HG02678 (cell line): ENCODE measurements at regions not wholly inside any gene's neighbourhood (a gene's known extent, or its start where the extent isn't known, plus 50 kb on each side); places are given as distances from the start of the nearest gene placed in this dataset.
"Not testable (repeated sequence)": the region's sequence is repeated elsewhere in the genome, so short reads cannot be mapped to it uniquely, and the experiment has no call there.

ENCODE experiments used
- ATAC-seq: cut with Tn5 transposase; IDR thresholded peaks from one replicate; pipeline ENCODE4 v1.9.1; 2021; ENCODE audit warnings: mild to moderate bottlenecking, moderate library complexity; ENCODE audit not compliant: unreplicated experiment

- no peak for ATAC-seq
Measured at GRCh38 chr9:119677811-119678505, 308.7 kb upstream of the BRINP1 start.

DNA sequence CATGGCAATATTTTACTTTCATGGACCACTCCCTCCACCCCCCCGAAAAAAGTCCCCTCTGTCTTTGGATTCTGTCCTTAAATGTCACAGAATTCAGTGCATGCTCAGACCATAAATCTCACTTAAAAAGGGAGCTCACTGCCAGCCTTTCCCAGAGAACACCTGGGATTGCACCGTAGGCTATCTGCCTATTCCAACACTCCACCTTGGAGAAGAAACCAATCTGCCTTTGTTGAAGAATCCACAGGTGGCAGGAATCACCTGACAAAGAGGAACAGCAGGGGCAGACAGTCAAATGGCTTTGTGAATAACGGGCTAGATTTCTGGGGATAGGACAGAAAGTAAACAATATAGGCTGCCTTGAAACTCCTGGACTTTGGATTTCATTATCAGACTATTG, 306.7 kb upstream of the BRINP1 start:
- ATAC-seq = no peak

DNA sequence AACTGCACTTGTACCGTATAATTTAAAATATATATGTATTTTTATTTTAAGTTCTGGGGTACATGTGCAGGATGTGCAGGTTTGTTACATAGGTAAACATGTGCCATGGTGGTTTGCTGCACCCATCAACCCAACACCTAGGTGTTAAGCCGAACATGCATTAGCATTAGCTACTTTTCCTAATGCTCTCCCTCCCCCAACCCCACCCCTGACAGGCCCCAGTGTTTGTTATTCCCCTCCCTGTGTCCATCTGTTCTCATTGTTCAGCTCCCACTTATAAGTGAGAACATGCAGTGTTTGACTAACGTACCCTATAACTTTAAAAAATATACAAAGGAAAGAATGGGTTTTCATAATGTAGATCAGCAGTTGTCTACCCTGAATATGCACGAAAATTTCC, 303.5 kb upstream of the BRINP1 start:
- not testable (repeated sequence) for ATAC-seq

- ATAC-seq = no peak
Measured at GRCh38 chr9:119667916-119668315, 298.7 kb upstream of the BRINP1 start.

- ATAC-seq = no peak
Measured at GRCh38 chr9:119667163-119667562, 297.9 kb upstream of the BRINP1 start.

- ATAC-seq = no peak
Measured at GRCh38 chr9:119662329-119662728, 293.1 kb upstream of the BRINP1 start.

DNA sequence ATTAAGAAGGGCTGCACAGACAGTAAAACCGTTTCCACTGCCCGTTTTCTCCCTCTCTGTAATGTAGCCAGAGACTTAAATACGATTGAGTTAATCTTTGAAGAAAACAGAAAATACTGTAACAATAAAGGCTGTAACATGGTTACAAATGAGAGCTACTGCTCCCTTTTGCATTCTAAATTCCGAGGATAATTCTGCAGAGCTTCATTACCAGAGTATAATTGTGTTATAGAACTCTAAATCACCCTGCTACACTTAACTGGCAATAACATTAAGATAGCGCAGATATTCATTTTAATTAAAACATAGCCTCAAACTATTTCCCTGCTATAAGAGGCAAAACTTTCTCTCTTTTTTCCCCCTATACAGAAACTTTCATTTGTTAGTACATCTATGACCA, 283.7 kb upstream of the BRINP1 start:
- ATAC-seq = no peak

DNA sequence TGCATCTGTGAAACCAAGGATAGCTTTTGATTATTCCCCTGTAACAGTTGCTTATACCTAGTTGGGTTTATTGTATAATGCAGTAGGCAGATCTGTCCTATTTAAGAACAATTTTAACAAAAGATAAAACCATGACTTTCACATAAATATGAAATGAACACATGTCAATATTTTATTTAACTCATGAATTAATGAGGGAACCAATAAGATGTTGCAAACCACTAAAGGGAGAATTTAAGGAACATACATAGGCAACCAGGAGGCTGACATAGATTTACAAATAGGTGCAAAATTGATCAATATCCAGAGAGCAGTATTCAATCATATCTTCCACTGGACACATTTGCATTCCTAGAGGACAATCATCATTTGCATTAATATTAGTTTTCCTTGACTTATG, 280.0 kb upstream of the BRINP1 start:
- no peak for ATAC-seq

DNA sequence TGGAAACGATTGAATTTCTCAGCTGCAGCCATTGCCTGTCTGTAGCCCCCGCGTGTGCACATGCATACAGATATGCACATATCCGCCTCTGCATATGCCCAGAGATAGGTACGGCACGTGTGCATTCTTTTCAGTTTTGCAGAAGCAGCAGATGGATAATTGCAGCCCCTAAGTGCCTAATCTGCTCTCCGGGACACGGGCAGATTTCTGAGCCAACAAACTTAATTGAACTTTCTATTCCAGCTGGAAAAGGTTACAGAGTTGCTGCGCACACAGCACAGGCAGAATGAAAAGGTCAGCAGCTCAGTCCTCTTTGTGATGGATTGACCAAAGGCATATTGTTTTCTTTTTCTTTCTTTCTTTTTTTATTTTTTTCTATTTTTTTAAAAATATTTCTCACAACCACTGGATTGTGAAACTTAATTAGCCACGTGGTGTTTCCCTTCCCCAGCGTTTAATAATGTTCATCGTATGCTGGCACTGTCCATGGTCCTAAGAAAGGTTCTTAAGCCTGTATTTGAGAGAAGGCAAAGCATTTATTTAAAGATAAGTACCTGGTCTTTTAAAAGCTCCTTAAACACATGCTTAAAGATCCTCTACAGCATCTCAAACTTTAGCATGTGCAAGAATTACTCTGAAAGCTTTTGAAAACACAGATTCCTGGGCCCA, 270.2 kb upstream of the BRINP1 start:
- no peak for ATAC-seq

GRCh38 chr9:119634006-119634405, 264.8 kb upstream of the BRINP1 start:
- ATAC-seq = no peak

DNA sequence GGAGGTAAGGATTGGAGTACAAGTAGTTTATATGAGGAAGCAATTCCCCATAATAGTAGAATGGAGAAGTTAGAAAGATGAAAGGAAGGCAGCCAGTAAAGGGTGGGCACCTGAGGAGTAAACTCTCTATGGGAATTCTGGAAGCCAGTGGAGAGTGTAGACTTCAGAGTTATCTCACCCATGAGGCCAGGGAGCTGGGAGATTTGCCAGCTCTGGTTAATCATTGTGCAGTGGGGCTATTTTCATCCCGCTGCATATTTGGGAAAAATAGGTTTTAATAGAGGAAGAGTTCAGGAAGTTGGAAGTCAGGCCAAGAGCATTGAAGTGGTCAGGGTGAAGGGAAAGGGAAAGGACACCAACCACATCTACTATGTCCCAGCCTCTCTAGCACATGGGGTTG, 242.3 kb upstream of the BRINP1 start:
- no peak for ATAC-seq

- no peak for ATAC-seq
Measured at GRCh38 chr9:119609277-119609971, 240.2 kb upstream of the BRINP1 start.

- ATAC-seq = no peak
Measured at GRCh38 chr9:119601632-119602031, 232.4 kb upstream of the BRINP1 start.

DNA sequence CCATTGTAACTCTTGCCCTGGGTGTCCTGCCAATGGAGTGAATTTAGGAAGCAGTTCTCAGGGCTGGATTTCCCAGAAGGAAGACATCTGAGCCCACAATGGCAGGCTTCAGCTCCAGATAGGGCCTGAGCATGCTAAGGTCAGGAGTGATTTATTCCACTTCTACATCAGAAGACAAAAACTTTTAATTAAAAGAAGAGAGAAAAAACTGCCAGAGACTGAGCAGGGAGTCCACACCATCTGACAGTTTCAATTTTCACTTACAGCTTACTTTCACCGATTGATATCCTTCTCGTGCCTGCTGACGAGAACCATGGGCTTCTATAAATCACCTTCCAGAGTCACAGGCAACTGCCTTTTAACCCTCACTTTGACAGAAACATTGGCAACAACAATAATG, 228.3 kb upstream of the BRINP1 start:
- no peak for ATAC-seq

DNA sequence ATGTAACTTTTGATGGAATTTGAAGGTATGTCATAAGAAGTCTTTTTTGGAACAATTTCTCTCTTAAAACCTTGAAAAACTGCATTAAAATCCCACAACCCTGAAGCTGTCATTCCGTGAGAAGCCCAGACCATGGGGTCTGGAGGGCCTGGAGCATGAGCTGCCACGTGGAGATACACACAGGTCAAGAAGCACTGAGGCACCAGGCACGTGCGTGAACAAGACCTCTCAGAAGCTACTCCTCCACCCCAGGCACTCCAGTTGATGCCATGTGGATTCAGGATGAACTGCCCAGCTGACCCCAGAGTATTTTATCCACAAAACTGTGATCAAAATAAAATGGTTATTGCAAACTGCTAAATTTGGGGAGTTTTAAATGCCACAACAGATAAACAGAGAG, 227.5 kb upstream of the BRINP1 start:
- ATAC-seq = no peak

GRCh38 chr9:119588874-119589744, 219.9 kb upstream of the BRINP1 start:
- no peak for ATAC-seq

DNA sequence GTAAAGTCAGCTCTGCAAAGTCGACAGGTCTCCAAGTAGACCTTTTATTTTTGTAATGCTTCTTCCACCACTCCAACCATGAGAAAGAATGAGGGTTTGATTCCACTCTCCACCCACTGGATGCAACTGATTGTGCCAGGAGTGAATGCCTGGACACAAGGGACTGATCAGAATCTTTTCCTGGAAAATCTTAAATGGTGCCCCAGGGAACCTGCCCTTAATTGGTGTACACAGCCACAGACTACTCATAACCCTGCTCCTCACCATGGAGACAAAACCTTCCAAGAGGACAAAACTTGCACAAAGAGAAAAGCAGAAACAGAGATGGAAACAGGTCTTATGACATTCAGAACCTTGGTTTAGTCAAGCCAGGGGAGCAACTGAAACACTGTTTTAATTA, 208.6 kb upstream of the BRINP1 start:
- no peak for ATAC-seq

GRCh38 chr9:119559986-119560385, 190.8 kb upstream of the BRINP1 start:
- ATAC-seq = no peak

GRCh38 chr9:119559056-119559455, 189.8 kb upstream of the BRINP1 start:
- ATAC-seq = no peak

DNA sequence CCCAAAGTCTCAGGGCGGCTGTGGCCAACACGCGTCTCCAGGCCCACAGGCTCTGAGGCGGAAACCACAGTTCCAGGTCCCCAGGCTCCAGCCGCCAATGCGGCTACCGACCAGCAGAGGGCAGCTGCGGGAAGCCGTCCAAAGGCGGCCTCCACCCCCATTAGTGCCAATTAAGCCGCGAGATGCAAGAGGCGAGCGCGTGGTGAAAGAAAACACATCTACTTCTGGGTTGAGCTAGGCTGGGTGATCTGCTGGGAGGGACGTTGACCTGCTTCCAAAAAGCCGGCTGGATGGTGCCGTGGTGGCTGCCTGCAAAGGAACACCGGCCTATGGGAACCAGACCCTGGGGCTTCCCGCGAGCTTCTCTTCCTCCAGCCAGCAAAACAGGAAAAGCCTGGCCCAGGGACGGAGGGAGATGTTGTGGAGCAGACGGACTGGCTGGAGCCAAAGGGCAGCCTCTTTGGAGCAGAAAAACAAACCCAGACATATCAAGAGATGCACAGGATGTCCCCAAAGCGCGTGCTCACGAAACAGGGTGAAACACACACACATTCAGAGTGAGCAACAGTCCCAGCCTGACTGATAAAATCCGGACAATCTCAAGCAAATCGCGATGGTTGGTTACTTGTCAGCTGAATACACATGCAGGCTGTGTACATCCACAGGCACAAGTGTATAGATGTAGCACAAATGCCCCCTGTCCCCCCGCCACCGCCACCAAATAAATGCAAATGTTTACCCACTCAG, 187.1 kb upstream of the BRINP1 start:
- ATAC-seq = peak; percentile 98

DNA sequence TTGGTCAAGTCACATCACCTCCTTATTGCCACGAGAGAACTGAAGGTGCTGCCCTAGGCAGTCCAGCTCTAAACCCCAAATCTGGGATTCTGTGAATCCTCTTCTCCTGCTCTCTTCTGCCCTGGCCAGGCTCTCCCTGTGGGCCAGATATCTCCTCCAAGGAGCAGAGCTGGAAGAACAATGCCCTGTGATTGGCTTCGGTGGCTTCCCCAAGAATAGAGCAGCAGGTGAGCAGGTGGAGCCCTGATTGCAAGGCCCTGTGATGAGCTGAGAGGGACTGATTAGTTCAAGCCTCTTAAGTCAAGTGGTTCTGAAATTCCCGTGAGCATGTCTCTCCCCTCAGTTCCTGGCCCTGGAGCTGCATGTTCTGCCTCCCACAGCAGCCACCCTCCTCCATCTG, 175.3 kb upstream of the BRINP1 start:
- no peak for ATAC-seq
